HG02973 (cell line): ENCODE measurements at regions not wholly inside any gene's neighbourhood (a gene's known extent, or its start where the extent isn't known, plus 50 kb on each side); places are given as distances from the start of the nearest gene placed in this dataset.
A peak's percentile ranks its signal among the peaks of the same experiment; 100 is the strongest.
"Not testable (repeated sequence)": the region's sequence is repeated elsewhere in the genome, so short reads cannot be mapped to it uniquely, and the experiment has no call there.

Experiments
- ATAC-seq: cut with Tn5 transposase; IDR thresholded peaks from one replicate; pipeline ENCODE4 v1.9.1; 2021; ENCODE audit warnings: moderate library complexity; ENCODE audit not compliant: unreplicated experiment

GRCh38 chr11:109964487-109964886 is 128.7 kb upstream of the ZC3H12C start:
- ATAC-seq: no peak

DNA sequence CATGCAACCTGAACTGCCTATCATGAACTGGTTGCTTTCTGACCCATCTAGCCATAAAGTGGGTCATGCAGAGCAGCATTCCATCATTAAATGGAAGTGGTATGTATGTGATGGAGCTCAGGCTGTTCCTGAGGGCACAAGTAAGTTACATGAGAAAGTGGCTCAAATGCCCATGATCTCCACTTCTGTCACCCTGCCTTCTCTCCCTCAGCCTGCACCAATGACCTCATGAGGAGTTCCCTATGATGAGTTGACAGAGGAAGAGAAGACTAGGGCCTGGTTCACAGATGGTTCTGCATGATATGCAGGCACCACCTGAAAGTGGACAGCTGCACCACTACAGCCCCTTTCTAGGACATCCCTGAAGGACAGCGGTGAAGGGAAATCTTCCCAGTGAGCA is 127.7 kb upstream of the ZC3H12C start:
- ATAC-seq: not testable (repeated sequence)

DNA sequence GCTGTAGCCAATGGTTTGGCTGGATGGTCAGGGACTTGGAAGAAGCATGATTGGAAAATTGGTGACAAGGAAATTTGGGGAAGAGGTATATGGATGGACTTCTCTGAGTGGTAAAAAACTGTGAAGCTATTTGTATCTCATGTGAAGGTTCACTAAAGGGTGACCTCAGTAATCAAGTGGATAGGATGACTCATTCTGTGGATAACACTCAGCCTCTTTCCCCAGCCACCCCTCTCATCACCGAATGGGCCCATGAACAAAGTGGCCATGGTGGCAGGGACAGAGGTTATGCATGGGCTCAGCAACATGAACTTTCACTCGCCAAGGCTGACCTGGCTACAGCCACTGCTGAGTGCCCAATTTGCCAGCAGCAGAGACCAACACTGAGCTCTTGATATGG is 127.3 kb upstream of the ZC3H12C start:
- ATAC-seq: not testable (repeated sequence)

DNA sequence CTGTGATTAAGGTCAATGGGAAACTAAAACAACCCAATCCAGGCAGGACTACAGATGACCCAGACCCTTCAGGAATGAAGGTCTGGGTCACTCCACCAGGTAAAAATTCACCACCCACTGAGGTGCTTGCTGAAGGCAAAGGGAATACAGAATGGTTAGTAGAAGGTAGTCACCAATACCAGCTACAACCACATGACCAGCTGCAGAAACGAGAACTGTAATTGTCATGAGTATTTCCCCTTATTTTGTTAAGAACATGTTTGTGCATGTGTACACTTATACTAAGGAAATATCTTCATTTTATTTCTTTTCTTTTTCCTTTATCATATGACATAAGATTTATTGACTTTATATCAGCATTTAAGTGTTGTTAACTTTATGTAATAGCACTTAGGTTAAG is 126.1 kb upstream of the ZC3H12C start:
- ATAC-seq: not testable (repeated sequence)

DNA sequence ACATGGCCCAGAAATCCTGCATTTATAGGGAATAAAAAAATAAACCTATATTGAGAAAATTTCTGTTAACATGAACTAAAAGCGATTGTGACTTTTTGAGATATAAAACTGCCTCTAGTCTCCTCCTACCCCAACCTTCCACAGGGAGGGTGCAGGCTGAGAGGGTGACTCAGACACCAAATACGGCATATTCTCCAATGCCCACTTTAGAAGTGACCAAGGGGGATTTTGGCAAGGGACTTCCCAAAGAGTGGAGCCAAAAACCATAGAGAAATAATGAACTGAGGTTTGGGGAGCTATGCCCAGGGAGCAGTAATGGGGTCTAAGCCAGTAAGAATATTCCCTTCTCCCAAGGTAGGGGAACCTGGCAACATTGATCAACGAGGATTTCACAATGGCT is 124.9 kb upstream of the ZC3H12C start:
- no peak for ATAC-seq

DNA sequence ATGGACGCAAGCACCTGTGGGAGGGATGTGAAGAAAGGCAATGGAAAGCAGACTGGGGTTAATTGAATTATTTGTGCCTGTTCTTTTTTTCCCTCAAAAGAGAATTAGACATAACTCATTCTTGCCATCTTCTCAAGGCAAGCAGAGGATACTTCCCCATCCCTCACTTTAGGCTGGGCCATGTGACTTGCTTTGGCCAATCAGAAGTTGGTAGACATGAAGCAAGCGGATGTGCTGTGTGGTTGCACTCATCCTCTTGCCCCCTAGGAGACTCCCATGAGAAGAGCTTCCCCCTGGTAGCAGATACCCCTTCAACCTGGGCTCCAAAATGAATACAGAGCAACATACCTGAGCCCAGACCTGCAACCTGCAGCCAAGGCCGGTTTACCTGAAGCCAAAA is 124.4 kb upstream of the ZC3H12C start:
- ATAC-seq: no peak

DNA sequence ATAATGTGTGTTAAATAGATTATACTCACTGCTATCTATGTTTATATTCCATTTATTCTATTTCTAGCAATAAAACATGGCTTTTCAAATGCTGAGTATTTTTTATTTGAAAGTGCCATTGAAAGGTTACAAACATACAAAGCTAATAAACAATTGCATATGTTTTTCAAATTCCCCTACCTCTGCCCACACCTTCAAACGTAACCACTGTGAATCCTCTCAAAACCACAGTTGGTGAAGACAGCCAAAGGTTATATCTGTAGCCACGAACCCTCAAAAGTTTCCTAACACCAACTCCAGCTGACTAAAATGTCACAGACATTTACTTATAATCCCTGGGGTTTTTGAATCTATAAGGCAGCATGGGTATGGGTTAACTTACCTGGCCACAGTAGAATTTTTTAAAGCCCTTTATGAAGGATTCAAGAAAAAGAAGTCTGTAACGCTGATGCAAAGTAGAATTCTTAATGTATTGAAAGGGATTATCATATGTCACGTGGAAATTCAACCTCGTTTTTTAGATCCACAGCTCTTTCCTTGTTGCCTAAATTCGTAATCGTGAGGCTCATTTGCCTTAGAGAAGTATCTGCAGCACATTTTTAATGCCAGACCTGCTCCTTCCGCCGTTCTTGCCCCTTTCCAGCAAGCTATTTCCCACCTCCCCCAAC is 122.5 kb upstream of the ZC3H12C start:
- ATAC-seq: peak; percentile 65

- ATAC-seq: no peak
Observed at GRCh38 chr11:109971184-109971523, 122.0 kb upstream of the ZC3H12C start.

GRCh38 chr11:109972181-109972715 is 120.9 kb upstream of the ZC3H12C start:
- ATAC-seq: peak; percentile 54

GRCh38 chr11:109972939-109973338 is 120.3 kb upstream of the ZC3H12C start:
- ATAC-seq: no peak

- no peak for ATAC-seq
Observed at GRCh38 chr11:109973486-109973885, 119.7 kb upstream of the ZC3H12C start.

DNA sequence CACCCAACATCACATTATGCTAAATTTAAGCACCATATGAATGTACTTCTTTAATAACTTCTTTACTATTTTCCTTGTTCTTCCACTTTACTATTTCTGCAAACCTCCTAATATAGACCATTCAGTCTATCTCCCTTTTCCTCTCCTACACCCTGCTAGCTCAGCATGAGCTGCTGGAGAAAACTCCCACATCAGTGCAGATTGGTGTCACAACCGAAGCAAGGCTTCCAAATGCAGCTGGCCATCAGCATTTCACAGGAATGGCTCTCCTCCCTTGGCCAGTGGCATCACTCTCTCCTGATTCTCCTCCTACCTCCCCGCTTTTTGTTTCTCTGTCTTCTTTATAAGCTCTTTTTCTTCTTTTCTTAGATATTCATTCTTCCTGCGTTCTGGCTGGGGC is 118.7 kb upstream of the ZC3H12C start:
- no peak for ATAC-seq

- no peak for ATAC-seq
Observed at GRCh38 chr11:109978895-109979294, 114.3 kb upstream of the ZC3H12C start.

- ATAC-seq: no peak
Observed at GRCh38 chr11:109981031-109981636, 112.1 kb upstream of the ZC3H12C start.

DNA sequence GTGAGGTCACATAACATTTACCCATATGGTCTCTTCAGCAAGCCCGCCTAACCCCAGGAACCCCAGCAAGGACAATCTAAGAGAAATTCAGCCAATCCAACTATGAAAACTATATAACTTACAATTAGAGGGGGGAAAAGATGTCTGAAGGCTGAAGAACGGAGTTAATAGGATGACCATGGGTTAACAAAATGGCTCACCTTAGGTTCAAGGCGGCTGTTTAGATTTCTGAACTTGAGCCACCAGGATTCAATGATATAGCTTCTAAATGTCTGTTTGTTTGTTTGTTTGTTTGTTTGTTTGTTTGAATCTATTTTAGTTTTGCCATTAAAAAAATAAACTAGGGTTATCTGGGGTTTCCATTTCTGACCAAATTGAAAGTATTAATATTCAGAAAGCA is 109.8 kb upstream of the ZC3H12C start:
- no peak for ATAC-seq

DNA sequence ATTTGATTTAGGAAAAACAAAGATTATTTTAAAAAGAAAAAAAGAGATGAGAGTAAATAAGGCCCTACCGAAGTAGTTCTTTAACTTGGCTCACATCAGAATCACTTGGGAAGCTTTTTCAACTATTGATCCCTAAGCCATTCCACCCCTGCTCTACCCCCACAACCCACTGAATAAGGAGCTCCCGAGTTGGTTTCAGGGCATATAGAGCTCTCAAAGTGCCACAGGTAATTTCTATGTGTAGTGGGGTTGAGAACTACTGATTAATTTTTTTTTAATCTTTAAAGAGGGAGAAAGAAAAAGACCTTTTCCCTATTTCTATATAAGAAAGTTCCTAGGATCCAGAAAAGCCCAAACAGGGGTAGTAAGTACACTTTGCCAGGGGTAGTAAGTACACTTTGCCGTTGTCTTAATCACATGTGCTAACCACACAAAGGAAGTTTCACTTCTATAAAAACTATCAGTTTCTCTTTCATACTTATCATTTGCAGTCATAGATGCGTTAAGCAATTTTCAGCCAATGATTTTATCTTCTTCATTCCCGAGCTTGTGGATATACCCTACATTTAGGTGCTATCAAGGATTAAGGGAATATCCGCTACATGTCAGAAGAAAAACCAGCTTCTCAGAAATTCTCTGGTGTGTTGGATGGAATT is 108.4 kb upstream of the ZC3H12C start:
- ATAC-seq: peak; percentile 97

DNA sequence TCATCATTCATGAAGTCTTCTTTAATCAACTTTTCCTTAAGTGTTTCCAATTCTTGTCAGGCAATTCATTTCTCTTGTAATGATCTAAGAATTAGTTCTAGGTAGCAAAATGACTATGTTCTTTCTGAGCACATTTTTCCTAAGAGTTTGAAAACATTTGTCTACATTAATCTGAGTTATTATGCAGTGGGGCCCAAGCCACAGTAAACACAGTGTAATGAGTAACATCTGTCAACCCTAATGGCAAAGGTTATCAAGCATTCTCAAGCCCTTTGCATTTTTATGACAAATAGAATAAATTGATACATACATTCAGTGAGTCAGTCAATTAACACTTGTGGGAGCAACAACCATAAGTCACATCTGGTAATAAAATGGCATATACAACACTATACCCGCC is 106.7 kb upstream of the ZC3H12C start:
- ATAC-seq: no peak

GRCh38 chr11:109991835-109992234 is 101.4 kb upstream of the ZC3H12C start:
- no peak for ATAC-seq

GRCh38 chr11:109993786-109994185 is 99.4 kb upstream of the ZC3H12C start:
- no peak for ATAC-seq

- ATAC-seq: no peak
Observed at GRCh38 chr11:109994907-109995306, 98.3 kb upstream of the ZC3H12C start.

GRCh38 chr11:109996060-109996459 is 97.1 kb upstream of the ZC3H12C start:
- no peak for ATAC-seq

DNA sequence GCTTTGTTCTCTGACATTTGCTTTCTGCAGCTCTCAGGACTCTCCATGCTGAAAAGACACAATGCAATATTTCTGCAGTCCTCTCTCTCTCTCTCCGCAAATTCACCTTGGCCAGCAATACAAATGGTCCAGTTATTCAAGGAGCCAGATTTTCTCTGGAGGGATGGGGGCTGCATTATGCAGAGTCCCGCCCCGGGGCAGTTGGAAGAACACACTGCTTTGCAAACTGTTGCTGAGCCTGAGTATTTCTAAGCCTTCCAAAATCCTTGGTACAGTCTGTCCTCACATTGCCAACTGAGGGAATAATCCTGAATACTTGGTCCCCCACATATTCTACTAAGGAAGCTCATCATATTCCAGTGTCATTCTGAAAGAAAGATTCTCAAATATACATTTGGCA is 94.3 kb upstream of the ZC3H12C start:
- ATAC-seq: no peak
